GM18517 (cell line): ENCODE measurements at regions not wholly inside any gene's neighbourhood (a gene's known extent, or its start where the extent isn't known, plus 50 kb on each side); places are given as distances from the start of the nearest gene placed in this dataset.

ENCODE experiments used
- ATAC-seq: cut with Tn5 transposase; IDR thresholded peaks from one replicate; pipeline ENCODE4 v1.9.1; 2021; ENCODE audit warnings: mild to moderate bottlenecking, moderate library complexity; ENCODE audit not compliant: unreplicated experiment

DNA sequence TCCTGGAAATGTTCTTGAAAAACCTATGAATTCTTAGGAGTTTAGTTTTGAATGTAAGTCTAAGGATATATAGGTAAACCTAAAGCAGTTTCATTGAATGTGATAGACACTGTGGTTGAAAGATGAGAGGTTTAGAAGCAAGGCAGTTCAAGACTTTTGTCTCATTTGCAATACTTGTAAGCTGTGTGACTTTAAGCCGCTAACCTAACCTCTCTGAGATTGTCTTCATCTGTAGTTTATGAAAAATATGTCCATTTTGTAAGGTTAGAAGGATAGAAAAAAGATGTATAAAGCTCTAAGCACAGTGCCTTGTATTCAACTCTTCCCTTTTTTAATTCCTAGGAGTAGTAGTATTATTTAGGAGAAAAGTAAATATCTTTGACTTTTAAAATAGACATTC, 306.6 kb upstream of the ARRDC4 start:
- no peak for ATAC-seq

DNA sequence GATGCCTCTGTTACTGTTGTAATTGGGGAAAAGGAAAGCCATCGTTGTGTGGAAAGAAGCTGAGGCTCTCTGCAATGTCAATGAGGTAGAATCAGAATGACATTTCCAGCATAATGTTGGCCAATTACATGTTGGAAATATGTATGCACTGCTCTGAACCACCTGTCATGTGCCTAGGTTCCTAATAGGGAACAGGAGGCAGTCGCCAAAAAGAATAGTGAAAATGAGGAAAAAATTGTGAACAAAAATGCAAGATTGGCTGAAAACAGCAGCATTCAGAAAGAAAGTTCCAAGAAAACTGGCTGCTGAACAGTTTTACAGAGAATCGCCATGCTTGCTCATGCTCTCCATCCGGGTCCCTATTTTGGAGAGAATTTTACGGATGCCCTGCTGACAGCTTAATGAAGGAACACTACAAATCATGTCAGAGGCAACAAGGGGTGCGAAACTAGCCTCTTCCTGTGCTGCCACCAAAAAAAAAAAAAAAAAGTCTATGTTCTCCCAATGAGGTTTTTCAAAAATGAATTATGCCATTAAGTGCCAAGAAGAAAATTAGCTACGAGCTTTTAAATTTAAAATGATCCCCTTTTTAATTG, 305.9 kb upstream of the ARRDC4 start:
- ATAC-seq, result no peak

DNA sequence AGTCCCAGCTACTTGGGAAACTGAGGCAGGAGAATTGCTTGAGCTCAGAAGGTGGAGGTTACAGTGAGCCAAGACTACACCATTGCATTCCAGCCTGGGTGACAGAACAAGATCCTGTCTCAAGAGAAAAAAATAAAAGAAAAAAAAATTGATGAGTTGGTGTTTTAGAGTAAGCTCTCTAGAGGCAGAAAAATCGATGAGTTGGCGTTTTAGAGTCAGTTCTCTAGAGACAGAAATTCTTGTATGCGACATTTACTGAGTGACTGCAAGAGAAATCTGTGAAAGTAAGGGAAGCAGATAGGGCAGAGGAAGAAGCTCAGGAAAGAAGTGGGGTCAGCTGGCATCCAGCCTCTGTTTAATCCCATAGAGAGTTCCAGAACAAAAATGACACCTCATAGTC, 298.7 kb upstream of the ARRDC4 start:
- ATAC-seq, result no peak

DNA sequence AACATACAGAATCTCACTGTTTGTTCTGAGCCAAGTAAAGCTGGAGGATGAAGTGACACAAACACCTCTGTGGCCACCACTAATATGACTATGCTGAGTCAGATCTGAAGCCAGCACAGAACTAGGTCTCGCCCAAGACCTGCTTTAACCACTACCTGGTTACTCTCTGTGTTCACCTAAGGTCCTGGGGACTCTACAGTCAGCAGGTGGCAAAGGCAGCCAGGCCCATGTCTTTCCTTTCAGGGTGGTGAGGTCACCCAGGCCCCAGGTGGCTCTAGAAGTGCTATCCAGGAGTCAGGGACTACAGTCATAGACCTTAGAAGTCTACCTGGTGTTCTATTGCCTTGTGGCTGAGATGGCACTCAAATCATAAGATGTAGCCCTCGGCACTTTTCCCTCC, 287.9 kb upstream of the ARRDC4 start:
- ATAC-seq, result no peak

DNA sequence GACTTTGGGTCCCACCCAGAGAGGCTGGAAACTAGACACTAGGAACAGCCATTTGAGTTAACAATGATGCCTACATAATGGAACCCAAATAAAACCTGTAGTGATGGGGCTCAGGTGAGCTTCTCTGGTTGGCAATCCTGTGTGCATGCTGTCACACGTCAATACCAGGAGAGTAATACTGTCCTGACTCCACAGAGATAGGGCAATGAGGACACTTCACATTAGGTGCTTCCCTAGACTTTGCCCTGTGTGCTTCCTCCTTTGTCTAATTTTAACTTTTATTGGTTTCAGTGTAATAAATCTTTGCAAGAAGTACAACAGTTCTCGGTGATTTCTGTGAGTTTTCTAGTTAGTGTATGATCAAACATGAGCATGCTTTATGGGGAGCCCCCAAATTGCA, 281.8 kb upstream of the ARRDC4 start:
- no peak for ATAC-seq

DNA sequence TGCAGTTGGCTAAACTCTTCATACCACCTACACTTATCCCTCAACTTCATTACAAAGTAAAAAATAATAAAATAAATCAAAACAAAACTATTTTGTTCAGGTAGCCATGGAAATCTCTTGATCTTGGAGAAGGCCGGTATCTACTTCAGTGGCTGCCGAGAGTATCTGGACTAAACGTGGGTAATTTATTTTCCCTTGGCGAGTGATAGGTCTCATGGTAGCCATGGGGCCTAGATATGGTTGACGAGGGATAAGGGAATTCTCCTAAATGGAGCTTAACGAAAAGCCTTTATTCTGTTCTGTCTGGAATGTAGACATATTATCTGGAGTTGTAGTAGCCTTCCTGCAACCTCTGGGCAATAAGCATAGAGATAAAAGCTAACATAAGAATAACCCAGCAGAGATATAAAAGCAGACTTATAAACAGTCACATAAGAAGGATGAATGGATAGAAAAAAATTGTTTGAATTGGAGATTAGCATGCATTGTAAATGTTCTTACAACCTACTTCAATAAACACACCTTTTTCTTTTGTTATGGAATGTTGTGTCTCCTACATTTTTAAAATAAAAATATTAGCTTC, 281.3 kb upstream of the ARRDC4 start:
- no peak for ATAC-seq

DNA sequence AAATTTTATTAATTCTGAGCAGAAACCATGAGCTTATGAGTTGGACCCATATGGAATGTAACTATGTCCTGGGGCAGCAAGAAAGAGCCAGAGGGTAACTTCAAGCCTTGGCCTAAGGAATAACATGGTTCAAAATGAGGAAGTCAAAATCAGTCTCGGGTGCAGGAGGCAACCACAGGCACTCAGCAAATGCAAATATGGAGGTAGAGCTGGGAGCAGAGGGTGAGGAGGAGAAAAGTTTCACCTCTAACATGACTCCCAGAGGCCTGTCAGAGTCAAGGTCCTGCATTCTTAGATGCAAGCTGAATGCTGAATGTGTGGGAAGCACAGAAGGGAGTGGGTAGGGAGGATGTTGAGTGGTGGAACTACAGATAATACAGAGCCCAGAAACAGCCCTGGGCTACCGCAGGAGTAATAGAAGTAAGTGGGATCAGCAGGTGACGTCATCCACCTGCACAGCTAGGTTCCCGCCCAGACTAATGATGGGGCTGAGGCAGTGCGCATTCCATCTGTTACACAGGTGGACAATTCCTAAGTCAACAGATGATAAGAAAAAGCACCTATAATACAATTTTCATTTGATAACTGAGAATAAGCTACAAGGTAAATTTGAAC, 279.8 kb upstream of the ARRDC4 start:
- ATAC-seq, result no peak

DNA sequence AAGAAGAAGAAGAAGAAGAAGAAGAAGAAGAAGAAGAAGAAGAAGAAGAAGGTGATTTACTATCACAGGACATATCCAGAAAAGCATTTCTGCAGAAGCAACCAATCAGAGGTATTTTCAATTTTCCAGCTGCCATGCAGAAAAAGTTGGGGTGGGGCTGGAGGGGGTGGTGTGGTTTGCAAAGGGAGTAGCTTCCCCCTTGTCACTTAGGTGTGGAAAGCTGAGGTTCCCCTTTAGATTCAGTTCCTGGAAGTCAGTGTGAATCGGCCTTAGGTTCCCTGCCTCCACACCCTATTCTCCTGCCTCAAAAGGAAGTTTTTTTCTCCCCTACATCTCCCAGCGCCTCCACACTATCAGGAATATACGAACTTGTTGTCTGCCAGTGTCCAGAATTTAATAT, 276.7 kb upstream of the ARRDC4 start:
- ATAC-seq, result no peak

DNA sequence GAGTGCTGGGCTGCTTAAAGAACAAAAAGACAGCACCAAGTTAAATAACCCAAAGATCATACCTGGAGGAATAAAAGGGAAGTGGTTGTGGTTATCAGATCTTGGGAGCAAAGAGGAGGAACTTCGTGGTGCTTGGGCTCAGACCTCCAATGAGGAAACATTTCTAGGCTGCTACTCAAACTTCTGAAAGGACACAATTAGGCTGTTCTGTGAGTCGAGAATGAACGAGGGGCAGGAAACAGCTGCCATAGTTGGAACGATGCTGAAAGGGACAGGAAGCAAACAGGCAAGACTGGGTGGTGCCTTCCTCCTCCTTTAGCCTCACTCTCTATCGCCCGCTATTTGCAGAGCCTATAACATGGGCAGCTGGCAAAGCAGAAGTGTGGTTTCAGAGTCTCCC, 276.3 kb upstream of the ARRDC4 start:
- ATAC-seq, result no peak

DNA sequence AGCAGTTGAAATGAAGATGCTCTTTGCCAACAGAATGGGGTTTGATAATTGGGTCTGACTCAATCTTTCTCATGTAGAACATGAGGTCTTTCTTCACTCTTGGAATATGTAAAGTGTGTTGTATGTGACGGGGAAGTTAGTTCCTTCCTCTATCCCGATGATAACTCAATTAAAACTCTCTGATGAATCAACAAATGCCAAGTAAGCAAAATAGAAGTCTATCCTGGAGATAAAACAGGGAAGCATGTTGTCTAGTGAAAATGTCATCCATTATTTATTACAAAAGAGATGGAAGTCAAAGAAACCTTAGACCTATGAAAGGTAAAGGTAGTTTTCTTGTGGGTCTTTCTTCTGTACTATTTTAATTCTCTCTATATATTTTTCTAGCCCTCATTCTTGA, 274.2 kb upstream of the ARRDC4 start:
- no peak for ATAC-seq

DNA sequence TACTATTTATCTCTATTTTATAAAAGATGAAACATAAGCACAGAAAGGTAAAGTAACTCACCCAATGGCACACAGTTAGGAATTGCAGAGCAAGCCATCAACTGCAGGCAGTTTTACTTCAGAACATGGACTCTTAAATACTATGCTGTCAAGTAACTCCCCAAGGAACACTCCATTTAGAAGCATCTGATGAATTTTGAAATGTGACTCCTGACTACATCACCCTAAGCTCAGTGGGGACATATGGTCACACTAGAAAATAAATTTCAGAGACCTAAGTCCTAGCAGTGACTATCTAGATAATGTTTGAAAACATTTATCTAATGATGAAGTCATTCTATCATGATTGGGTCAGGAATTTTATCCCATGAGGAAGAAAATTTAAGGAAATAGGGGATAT, 272.8 kb upstream of the ARRDC4 start:
- ATAC-seq, result no peak

DNA sequence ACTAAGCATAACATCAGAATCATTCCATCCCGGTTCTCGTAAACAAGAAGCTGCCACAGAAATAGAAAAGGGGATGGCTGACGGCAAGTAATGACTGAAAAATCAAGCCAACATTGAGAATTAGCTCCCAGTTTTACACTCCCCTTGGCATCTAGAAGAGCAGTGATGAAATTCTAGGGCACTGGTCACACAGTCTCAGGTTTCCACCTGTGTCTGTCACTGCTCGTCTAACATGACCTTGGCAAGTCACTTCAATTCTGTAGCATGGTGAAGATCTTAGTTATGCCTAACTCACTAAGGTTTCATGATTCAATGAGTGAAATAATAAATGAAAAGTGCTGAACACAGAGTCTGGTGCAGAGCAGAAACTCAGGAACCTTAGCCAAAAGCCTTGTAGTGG, 272.3 kb upstream of the ARRDC4 start:
- no peak for ATAC-seq

DNA sequence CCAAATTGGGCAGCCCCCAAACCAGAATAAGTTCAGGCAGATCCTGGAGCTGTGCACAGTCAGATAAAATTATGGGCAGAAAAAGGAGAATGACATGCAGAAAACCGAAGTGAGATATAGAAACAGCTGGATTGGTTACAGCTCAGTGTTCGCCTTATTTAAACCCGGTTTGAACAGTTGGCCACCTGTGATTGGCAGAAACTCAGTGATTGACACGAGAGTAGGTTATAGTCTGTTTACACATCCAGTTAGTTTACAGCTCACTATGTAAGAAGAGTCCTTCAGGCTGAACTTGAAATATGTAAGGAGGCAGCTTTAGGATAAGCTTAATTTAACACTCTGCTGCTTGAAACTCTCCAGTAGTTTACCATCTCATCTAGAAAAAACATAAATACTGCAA, 271.6 kb upstream of the ARRDC4 start:
- no peak for ATAC-seq

DNA sequence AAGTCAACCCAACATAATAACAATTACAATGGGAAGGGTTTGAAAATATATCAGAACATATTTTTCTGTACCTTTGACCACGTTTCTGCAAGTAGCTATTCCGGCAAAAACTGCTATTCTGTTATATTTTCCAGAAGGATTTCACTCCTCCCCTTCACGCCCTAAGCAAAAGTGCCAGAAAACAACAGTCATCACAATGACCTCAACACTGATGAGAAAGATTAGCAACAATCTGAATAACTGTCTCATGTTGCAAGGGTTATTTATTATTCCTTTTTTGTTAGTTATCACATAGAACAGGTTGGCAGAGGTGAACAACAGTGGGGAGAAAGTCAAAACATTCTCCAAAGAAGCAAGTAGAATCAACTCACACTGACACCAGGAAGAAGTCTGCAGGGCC, 269.4 kb upstream of the ARRDC4 start:
- no peak for ATAC-seq

DNA sequence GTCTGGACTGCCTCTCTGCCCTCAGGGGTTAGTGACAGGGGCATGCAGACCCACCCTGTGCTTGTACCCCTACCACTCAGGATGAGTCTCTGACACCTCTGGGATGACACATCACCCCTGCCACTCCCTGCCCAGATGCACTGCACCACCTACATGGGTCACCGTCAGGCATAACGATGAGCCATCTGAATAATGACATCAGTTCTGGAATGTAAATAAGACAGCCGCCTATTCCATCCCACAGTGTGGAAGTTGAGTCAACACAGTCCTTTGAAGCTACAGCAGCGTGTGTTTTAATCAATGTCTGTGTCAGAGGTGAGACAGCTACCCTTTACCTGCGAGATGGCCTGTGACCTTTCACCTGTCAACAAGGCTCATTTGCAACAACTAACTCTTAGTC, 268.7 kb upstream of the ARRDC4 start:
- no peak for ATAC-seq

DNA sequence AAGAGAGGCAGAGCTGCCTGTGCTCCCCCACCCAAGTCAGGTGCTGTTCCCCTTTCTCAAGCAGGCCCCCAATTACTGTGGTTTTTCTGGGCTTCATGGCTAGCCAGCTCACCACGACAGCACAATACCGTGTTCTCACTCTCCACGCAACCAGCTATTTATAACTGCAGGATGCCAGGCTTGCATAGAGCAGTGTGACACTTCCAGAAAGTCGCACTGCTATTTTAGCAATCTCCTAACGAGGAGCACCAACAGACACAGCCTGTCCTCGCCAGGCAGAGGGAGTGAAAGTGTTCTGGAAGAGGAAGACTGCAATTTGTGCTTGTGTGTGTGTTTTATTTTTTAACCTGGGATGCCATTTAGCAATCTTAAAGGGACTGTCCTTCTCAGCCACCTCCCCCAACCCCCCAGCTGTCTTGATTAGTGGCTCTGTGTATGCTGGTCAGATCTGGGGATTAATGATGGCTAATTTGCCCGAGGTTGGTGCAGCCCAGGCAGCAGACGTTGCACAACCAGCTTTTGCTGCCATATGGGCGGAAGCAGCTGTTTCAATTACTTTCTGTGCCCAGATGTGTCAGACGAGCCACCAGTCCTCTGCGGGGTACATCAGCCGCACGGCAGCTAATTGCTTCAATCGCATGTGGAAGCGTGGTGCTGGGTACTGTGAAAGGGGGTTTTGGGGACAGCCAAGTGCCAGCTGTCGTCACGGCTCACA, 268.0 kb upstream of the ARRDC4 start:
- no peak for ATAC-seq

DNA sequence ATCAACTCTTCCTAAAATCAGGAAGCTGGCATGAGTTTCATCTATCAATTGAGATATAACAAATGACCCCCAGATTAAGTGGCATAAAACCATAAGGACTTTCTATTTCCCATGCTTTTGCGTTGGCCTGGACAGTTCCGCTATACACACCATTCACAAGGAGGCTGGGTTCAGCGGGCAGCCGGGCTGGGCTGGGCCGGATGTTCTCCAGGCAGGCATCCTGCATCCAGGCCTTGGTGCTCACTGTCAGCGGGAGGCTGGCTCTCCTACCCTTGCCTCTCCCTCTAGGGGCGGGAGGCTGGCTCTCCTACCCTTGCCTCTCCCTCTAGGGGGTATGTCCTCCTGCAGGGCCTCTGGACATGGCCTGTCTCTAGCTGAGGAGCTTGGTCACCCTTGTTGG, 266.0 kb upstream of the ARRDC4 start:
- ATAC-seq, result no peak

DNA sequence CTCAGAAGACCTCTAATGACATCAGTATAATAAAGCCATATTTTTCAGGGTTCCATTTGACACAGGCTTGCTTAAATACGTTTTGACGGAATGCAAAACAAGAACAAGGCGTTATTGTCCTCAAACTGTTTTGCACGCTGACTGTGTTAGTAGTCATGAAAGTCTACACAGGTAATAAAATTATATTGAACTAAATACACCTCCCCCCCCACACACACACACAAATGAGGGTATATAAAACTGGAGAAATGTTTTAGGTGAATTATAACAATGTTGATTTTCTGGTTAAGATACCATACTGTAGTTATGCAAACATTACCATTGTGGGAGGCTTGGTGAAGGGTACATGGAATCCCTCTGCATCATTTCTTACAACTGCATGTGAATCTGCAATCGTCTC, 257.1 kb upstream of the ARRDC4 start:
- no peak for ATAC-seq

DNA sequence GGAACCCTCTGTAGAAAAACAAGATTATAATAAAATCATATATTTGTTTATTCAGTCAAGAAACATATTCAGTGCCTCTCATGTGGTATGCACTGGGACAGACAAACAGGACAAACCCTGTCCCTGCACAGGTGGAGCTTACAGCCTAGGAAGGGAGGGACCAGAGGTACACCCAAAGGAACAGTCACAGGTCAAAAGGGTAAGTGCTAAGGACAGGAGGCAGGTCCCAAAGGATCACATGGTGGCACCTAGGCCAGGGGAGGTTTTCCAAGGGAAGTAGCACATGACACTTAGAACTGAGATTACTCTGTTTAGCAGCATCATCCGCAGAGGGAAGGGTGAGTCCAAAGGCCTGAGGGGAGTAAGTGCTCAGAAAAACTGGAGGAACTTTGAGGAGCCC, 254.4 kb upstream of the ARRDC4 start:
- no peak for ATAC-seq

DNA sequence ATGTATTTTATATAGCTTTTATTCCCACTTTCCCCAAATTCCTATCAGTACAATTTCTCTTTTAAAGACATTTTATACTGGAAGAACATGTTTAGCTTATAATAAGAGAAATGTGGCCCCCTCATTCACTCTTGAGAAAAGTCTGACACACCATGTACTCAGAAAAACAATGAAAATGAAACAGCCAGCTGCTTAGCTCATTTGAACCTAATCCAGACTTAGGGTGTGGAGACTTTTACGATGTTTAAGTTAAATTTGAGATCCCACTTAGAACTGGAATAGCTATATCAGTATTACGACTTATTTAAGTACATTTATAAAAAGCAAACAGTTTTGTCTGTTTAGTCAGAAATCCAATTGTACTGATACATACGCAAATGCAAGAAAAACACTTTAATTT, 252.3 kb upstream of the ARRDC4 start:
- ATAC-seq, result no peak

DNA sequence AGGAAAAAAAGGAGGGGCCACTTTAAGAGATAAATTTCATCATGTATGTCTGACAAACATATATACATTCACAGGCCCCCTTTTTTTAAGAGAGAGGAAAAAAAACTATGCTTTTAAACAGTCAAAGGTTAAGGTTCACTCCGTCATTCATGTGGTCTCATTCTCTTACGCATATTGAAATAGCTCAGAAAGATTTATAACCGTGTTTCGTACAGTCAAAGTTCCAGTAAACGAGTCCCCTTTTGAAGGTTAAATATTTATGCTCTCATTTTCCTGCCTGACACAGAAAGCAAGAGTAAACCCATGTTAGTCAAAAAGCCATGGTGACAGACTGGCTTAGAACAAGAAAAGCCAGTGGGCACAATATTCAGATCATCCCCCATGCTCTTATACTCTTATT, 248.0 kb upstream of the ARRDC4 start:
- ATAC-seq, result no peak

DNA sequence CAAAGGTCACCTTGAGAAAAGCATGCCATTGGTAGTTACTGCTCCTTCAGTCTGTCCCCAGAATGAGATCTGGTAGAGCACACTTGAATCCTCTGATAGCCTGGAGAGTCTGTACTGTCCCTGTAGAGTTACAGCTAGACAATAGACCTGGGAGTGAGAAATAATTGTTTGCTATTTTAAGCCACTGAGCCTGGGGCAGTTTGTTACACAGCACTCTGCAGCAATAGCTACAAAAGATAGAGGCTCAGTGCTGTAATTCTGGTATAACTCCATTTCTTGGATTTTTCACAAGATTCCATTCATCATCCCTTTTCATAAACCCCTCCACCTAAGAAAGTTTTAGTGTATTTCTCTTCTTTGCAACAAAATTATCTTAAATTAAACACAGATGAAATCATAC, 242.7 kb upstream of the ARRDC4 start:
- ATAC-seq, result no peak
